NCI-H146 treated with DMSO at 0.1 percent for 48 hours (cell line): ENCODE measurements at regions not wholly inside any gene's neighbourhood (a gene's known extent, or its start where the extent isn't known, plus 50 kb on each side); places are given as distances from the start of the nearest gene placed in this dataset.
"Not testable (repeated sequence)": the region's sequence is repeated elsewhere in the genome, so short reads cannot be mapped to it uniquely, and the experiment has no call there.

ENCODE experiments used
- DNase-seq: peaks from one replicate; lab custom pipeline; 2025; ENCODE audit not compliant: unreplicated experiment; lab: John Stamatoyannopoulos, UW

DNA sequence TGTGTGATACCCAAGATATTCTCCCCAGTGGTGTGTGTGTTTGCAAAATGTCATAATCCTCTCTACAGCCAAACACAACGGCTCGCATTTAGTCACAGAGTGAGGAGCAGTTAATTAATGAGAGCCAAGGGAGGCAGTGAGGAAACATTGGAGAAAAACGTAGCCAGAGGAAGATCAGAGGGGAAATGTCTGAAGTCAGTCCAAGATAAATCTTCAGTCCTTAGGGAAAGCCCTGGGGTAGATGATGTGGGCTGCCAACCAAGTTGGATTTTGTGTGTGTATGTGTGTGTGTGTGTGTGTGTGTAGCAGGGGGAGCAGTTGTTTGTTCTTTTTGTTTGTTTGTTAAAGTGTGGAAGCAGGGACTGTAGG is 201.0 kb upstream of the PTBP2 start:
- DNase-seq: no peak

- no peak for DNase-seq
These were observed 200.6 kb upstream of the PTBP2 start for GRCh38 chr1:96521010-96521409.

- no peak for DNase-seq
These were observed 199.4 kb upstream of the PTBP2 start for GRCh38 chr1:96521994-96522760.

GRCh38 chr1:96522927-96523326 is 198.7 kb upstream of the PTBP2 start:
- no peak for DNase-seq

DNA sequence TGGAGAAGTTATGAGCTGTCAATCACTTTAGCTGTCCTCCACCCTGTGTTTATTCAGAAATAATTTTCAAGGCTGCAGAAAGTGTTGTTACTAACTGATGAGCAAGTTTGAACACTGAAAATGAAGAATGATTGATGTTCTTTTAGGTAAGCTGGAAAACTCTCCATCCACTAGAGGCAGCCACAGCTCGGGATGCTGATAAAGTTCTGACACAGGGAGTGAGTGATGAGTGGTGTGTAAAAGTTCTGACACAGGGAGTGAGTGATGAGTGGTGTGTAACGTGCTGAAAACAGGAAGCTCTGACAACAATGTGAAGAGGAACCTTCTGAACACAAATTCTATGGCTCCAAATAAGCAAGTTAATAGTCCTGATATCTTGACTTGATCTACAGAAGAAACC is 197.5 kb upstream of the PTBP2 start:
- no peak for DNase-seq

GRCh38 chr1:96525657-96526557 is 195.7 kb upstream of the PTBP2 start:
- no peak for DNase-seq

GRCh38 chr1:96528672-96529071 is 192.9 kb upstream of the PTBP2 start:
- DNase-seq: not testable (repeated sequence)

DNA sequence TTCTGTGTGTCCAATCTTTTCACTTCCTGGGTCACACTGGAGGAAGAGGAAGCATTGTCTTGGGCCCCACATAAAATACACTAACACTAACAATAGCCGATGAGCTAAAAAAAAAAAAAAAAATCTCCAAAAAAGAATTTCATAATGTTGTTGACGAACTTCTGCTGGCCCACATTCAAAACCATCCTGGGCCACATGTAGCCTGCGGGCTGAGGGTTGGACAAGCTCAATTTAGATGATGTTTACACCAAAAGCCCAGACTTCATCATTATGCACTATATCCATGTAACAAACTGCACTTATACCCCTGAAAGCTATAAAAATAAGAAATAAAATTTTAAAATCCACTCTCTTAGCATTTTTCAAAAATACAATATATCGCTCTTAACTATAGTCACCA is 187.8 kb upstream of the PTBP2 start:
- DNase-seq: no peak

- no peak for DNase-seq
These were observed 185.0 kb upstream of the PTBP2 start for GRCh38 chr1:96536581-96536980.

- no peak for DNase-seq
These were observed 183.4 kb upstream of the PTBP2 start for GRCh38 chr1:96538111-96538641.

DNA sequence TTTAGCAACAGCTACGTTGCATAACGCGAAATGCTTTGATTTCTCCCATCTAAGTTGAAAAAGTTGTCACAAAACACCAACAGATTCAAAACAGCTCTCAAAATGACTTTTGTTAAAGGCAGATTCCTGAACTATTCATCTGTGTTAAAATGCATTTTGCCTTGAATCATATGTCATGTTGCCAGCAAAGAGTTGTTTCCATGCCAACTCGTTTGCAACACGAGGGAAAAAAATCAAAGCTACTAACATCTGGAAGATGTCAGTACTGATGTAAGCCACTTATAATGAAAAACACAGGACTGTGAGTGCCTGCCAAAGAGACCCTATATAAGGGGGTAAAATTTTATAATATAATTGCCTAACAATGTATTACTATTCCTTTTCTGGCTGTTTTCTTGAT is 182.7 kb upstream of the PTBP2 start:
- no peak for DNase-seq

DNA sequence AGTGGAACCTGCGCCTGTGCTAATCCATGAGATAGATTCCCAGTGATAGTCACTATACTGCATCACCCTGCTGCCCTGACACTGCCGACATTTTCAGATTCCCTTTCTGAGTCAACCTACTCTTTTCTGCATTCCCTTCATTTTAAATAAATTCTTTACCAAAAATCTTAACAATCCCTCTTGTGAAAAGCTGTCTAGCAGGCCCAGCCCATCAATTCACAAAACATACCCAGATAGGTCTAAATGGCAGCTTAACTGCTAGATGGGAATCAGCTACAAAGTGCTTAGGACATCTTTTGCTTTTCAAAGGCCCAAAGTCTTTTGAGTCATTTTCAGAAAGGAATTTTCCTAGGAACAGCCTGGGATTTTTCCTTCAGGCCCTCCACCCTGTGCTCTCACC is 180.1 kb upstream of the PTBP2 start:
- no peak for DNase-seq

- no peak for DNase-seq
These were observed 177.3 kb upstream of the PTBP2 start for GRCh38 chr1:96544051-96544830.

GRCh38 chr1:96544831-96545221 is 176.8 kb upstream of the PTBP2 start:
- DNase-seq: no peak

GRCh38 chr1:96545935-96546656 is 175.5 kb upstream of the PTBP2 start:
- no peak for DNase-seq

- DNase-seq: no peak
These were observed 171.5 kb upstream of the PTBP2 start for GRCh38 chr1:96550061-96550460.

DNA sequence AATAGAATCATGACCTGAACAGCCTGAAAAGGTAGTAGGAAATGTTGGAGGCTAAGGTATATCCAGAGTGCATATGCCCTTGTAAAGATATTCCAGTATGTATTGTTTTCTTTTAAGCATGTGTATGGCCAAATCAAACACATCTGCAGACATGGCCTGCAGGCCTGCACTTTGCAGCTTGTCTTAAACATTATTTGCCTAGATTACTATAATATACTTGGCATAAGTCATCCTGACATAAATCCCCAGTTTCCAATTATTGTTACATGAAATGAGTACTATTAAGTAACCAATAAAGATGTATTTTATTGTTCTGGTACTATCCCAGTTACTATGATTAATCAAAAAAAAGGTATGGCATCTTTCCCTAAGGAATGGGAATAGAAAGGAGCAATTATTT is 169.1 kb upstream of the PTBP2 start:
- DNase-seq: no peak

GRCh38 chr1:96553811-96554210 is 167.8 kb upstream of the PTBP2 start:
- DNase-seq: no peak

DNA sequence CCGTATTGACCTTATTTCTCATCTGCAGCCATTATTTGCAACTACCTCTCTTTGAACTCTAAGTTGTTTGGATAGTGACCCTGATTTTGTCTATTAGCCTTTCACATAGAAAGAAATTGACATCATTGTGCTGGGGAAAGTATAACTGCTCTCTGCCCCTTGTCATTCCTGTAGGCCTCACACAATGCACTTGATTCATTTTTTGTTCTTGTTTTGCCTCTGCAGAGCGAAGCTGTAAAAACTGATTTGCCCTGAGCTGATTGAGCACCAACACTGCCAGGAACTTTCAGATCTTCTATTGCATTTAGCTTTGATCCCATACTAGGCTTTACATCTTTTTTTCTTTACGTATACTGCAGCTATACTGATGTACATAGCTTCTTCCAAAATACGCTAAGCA is 167.2 kb upstream of the PTBP2 start:
- DNase-seq: no peak

- DNase-seq: no peak
These were observed 164.2 kb upstream of the PTBP2 start for GRCh38 chr1:96557336-96557735.

GRCh38 chr1:96558635-96559034 is 162.9 kb upstream of the PTBP2 start:
- DNase-seq: no peak
